ENCODE measurements at regions not wholly inside any gene's neighbourhood (a gene's known extent, or its start where the extent isn't known, plus 50 kb on each side); places are given as distances from the start of the nearest gene placed in this dataset.

GRCh38 chr13:103187721-103188156, 121.5 kb upstream of the SLC10A2 start:
- DNase-seq = no peak

- DNase-seq = no peak
These were observed 118.2 kb upstream of the SLC10A2 start for GRCh38 chr13:103184413-103184812.

- no peak for DNase-seq
These were observed 113.0 kb upstream of the SLC10A2 start for GRCh38 chr13:103178986-103179943.

GRCh38 chr13:103174966-103175365, 108.7 kb upstream of the SLC10A2 start:
- no peak for DNase-seq

GRCh38 chr13:103168901-103169508, 102.8 kb upstream of the SLC10A2 start:
- no peak for DNase-seq

- DNase-seq = no peak
These were observed 98.0 kb upstream of the SLC10A2 start for GRCh38 chr13:103164251-103164650.

- no peak for DNase-seq
These were observed 95.3 kb upstream of the SLC10A2 start for GRCh38 chr13:103161476-103161875.

GRCh38 chr13:103157434-103158145, 91.4 kb upstream of the SLC10A2 start:
- no peak for DNase-seq

- DNase-seq = no peak
These were observed 90.8 kb upstream of the SLC10A2 start for GRCh38 chr13:103157016-103157415.

GRCh38 chr13:103156346-103156998, 90.3 kb upstream of the SLC10A2 start:
- no peak for DNase-seq

- DNase-seq = no peak
These were observed 87.2 kb upstream of the SLC10A2 start for GRCh38 chr13:103153466-103153865.

- no peak for DNase-seq
These were observed 81.7 kb upstream of the SLC10A2 start for GRCh38 chr13:103147961-103148360.

- no peak for DNase-seq
These were observed 79.2 kb upstream of the SLC10A2 start for GRCh38 chr13:103145442-103145841.

- DNase-seq = no peak
These were observed 77.2 kb upstream of the SLC10A2 start for GRCh38 chr13:103143432-103143831.

- DNase-seq = no peak
These were observed 75.9 kb upstream of the SLC10A2 start for GRCh38 chr13:103142151-103142550.

GRCh38 chr13:103140001-103140671, 73.9 kb upstream of the SLC10A2 start:
- no peak for DNase-seq

- DNase-seq = no peak
These were observed 68.1 kb upstream of the SLC10A2 start for GRCh38 chr13:103134271-103134670.

GRCh38 chr13:103133556-103133955, 67.3 kb upstream of the SLC10A2 start:
- no peak for DNase-seq

- DNase-seq = no peak
These were observed 64.5 kb upstream of the SLC10A2 start for GRCh38 chr13:103130681-103131210.

- DNase-seq = no peak
These were observed 63.9 kb upstream of the SLC10A2 start for GRCh38 chr13:103130146-103130545.

Measured in femur (tissue), 1 donor.